ENCODE measurements at regions not wholly inside any gene's neighbourhood (a gene's known extent, or its start where the extent isn't known, plus 50 kb on each side); places are given as distances from the start of the nearest gene placed in this dataset.

DNA sequence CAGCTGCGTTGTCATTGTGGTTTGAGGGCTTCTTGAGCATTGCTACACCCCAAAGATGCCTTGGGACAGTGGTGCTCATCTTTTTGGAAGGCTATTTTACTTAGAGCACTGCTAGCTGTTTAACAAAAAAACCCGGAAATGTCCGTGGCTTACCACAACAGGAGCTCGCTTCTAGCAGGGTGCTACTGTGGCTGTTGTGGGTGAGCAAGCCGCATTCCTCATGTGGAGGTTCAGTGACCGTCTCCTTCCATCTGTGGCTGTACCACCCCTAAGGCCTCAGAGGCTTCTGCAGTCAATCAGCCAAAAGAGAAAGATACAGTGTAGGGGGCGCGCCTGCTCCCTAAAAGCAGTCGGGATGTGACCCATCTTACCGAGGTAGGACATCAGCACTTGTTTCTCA, 1004.2 kb downstream of the UQCRFS1 start:
- Mint-ChIP-seq H3K27ac (no peak overlapping the region), H3K4me1 (no peaks in the 10 kb centered on the region), H3K9me3 (peaks cover 11% of the 10 kb centered on the region), H3K36me3 (no peaks in the 10 kb centered on the region), H3K4me3 (no peak overlapping the region)
- ATAC-seq = no peak
- no peak for DNase-seq (ENCODE audit: low spot score in 2 of 2)

DNA sequence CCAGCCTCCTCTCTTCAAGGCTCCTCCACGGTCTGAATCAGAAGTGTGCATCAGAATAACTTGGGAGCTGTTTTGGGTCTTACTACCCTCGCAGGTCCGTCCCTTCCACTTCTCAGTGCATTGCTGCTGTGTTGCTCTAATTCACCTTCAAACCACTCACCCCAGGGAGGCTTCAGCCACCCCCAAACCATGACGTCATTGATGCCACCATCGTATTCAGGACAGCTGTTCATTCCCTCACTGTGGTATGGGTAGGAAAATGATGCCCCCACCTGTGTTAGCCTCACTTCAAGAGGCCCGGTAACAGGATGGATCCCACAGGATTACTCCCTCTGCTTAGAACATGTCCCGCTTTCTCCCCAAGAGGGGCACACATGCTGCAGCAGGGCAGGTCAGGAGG, 1005.7 kb downstream of the UQCRFS1 start:
- H3K27ac Mint-ChIP-seq = no peak overlapping the region
- H3K4me3 Mint-ChIP-seq = no peak overlapping the region
- ATAC-seq = no peak

DNA sequence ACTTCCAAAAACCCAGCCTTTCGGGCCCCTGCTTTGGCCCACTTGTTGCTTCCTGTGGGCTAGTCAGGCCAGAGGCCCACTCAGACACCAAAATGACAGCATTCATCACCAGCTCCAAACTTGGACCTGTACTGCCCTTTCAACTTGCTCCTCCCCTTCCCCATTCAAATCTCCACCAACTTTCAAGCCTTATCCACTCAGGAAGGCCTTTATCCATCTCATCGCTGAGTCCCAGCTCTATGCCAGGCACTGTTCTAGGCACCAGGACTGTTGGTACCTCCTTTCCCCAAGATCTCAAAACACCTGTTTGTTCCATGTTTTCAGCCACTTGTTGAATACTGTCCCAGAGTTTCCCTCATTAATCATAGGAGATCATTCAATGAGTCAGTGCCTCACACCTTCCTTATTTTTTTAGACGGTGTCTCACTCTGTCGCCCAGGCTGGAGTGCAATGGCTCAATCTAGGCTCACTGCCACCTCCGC, 1011.4 kb downstream of the UQCRFS1 start:
- DNase-seq (ENCODE audit: low spot score in 2 of 2) (no peak), ATAC-seq (no peak)
- Mint-ChIP-seq H3K9me3 (peaks cover 14% of the 10 kb centered on the region), H3K4me3 (no peak overlapping the region), H3K4me1 (no peaks in the 10 kb centered on the region), H3K27ac (no peak overlapping the region), H3K36me3 (no peaks in the 10 kb centered on the region)

More for the DNA sequence above, 1005.7 kb downstream of the UQCRFS1 start:
- H3K4me1 Mint-ChIP-seq = no peaks in the 10 kb centered on the region
- H3K36me3 Mint-ChIP-seq = no peaks in the 10 kb centered on the region
- H3K9me3 Mint-ChIP-seq = peaks cover 15% of the 10 kb centered on the region
- DNase-seq (ENCODE audit: low spot score in 2 of 2) = no peak

DNA sequence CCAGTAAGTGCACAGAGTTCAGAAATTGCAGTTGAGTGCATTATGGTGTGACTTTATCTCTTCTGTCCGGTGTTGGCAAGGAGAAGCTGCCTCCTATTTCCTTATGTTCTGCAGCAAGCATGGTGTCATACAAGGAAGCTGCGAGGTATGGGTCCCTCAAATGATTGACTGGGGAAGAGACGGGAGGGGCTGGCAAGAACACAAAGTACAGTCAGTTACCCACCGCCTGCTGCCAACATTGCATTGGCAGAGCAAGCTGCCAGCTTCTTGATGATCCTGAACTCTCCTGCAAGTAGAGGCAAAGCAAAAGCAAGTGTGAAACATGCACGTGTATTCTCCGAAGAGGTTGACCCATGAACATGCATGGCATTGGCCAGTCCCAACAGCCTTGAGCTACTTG, 1013.6 kb downstream of the UQCRFS1 start:
- Mint-ChIP-seq H3K4me1 (no peaks in the 10 kb centered on the region), H3K9me3 (peaks cover 15% of the 10 kb centered on the region), H3K4me3 (no peak overlapping the region), H3K36me3 (no peaks in the 10 kb centered on the region), H3K27ac (no peak overlapping the region)
- DNase-seq (ENCODE audit: low spot score in 2 of 2) (no peak), ATAC-seq (no peak)

DNA sequence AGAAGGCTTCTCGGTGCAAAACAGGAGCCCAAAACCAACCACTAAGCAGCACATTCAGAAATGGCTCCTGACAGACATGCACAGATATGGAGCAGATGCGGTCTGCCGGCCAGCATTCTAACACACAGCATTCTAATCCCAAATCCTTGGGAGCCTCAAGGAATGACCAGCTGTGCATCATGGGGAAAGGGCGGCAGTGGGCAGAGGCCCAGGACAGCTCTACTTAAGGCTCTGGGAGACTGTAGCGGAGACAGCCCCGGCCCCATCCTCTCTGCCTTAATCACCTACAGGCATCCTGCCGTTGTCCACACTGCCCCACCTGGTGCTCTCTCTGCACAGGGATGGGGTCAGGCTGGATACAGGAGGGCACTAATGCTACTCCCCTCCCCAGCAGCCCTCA, 1016.0 kb downstream of the UQCRFS1 start:
- Mint-ChIP-seq H3K4me3 (no peak overlapping the region), H3K27ac (no peak overlapping the region), H3K36me3 (no peaks in the 10 kb centered on the region), H3K9me3 (peaks cover 7% of the 10 kb centered on the region), H3K4me1 (no peaks in the 10 kb centered on the region)
- ATAC-seq (peak; percentile 21), DNase-seq (ENCODE audit: low spot score in 2 of 2) (no peak)

DNA sequence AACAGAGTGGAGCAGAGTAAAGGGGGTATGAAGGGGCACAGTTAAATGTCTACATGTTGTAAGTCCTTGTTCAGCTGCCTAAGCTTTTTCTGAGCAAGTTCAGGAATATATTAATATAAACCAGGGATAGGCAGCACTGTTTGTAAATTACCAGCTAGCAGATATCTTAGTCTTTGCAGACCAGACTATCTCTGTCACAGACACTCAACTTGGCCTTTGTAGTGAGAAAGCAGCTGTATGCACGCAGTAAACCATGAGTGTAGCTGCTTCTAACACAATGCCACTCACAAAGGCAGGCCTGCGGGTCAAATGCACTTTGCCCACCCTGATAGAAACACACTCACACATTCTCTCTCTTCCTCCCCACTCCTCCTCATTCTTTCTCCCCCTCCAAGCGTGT, 1016.9 kb downstream of the UQCRFS1 start:
- Mint-ChIP-seq H3K4me1 (no peaks in the 10 kb centered on the region), H3K27ac (no peak overlapping the region), H3K9me3 (peaks cover 2% of the 10 kb centered on the region), H3K4me3 (no peak overlapping the region), H3K36me3 (no peaks in the 10 kb centered on the region)
- DNase-seq (ENCODE audit: low spot score in 2 of 2) (no peak), ATAC-seq (no peak)

DNA sequence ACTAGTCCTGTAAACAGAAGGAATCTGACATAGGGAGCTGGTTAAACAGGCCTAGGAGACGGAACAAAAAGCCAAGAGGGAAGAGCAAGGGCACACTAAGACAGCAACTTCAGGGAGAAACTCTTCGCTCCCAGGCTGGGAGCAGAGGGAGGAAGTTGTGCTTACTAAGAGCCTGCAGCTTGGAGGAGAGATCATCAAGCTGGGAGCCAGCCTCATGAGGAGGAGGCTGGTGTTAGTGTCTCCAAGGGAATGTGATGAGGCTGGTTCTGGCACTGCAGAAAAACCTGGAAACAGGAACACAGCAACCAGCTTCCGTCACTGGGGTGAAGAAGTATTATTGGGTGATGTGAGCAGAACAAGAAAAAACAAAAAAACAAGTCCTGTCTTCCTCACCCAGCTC, 1027.3 kb downstream of the UQCRFS1 start:
- Mint-ChIP-seq H3K9me3 (peaks cover 5% of the 10 kb centered on the region), H3K36me3 (no peaks in the 10 kb centered on the region)
- ATAC-seq = no peak

DNA sequence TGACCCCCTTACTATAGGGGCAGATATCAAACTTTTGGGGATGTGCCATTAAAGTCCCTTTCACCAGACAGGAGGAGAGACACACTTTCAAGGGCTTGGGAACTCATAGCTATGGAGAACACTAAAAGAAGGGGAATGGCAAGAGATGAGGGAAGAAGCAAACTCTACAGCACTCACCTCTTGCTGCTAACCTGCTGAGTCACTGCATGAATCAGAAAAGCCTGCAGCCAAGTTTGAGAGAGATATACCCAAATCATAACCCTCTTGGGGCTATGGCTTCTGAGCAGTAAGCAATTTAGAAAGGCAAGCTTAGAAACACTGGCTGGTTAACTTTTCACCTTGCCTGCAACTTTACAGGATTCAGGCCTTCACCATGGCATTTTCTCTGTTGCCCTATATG, 1028.0 kb downstream of the UQCRFS1 start:
- Mint-ChIP-seq H3K4me1 (no peaks in the 10 kb centered on the region), H3K9me3 (peaks cover 5% of the 10 kb centered on the region), H3K27ac (no peak overlapping the region), H3K4me3 (no peak overlapping the region), H3K36me3 (no peaks in the 10 kb centered on the region)
- ATAC-seq = no peak
- no peak for DNase-seq (ENCODE audit: low spot score in 2 of 2)

More for the DNA sequence above, 1027.3 kb downstream of the UQCRFS1 start:
- Mint-ChIP-seq H3K4me1 (no peaks in the 10 kb centered on the region), H3K4me3 (no peak overlapping the region), H3K27ac (no peak overlapping the region)
- no peak for DNase-seq (ENCODE audit: low spot score in 2 of 2)

DNA sequence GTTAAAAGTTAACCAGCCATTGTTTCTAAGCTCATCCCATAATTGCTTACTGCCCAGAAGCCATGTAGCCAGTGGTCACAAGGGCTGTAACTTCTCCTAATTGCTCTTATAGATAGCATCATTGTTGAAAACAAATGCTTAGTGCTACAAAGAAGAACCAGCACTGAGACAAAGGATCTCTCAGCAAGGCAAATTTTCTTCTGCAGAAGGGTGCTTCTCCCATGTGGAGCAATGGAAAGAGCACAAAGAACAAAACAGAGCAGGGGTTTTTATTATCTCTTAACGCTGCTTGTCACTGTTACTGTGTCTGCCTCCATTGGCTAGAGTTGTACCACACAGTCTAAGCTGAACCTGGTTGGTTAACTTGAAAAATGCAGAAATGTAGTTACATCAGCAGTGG, 1036.8 kb downstream of the UQCRFS1 start:
- DNase-seq (ENCODE audit: low spot score in 2 of 2) (no peak), ATAC-seq (no peak)
- H3K9me3 Mint-ChIP-seq = peaks cover 21% of the 10 kb centered on the region
- H3K4me3 Mint-ChIP-seq = no peak overlapping the region
- H3K27ac Mint-ChIP-seq = no peak overlapping the region
- no peaks in the 10 kb centered on the region for H3K4me1 Mint-ChIP-seq
- H3K36me3 Mint-ChIP-seq = no peaks in the 10 kb centered on the region

DNA sequence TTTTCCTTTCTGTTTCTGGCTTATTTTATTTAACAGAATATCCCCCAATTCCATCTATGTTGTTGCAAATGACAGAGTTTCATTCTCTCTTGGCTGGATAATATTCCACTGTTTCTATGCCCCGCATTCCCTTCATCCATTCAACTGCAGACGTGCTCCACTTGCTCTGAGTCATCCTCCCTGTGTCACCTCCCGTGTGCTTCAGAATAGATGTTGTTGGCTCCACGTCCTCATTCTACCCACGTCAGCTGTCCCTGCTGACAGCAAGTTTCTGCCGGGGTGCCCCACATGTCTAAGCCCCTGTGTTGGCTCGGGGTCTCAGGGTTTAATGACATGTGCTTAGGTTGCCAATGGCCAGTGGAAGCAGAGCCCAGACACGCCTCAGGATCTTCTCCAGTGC, 1041.0 kb downstream of the UQCRFS1 start:
- Mint-ChIP-seq H3K27ac (no peak overlapping the region), H3K4me3 (no peak overlapping the region), H3K9me3 (peaks cover 15% of the 10 kb centered on the region), H3K36me3 (no peaks in the 10 kb centered on the region), H3K4me1 (no peaks in the 10 kb centered on the region)
- ATAC-seq (no peak), DNase-seq (ENCODE audit: low spot score in 2 of 2) (no peak)

DNA sequence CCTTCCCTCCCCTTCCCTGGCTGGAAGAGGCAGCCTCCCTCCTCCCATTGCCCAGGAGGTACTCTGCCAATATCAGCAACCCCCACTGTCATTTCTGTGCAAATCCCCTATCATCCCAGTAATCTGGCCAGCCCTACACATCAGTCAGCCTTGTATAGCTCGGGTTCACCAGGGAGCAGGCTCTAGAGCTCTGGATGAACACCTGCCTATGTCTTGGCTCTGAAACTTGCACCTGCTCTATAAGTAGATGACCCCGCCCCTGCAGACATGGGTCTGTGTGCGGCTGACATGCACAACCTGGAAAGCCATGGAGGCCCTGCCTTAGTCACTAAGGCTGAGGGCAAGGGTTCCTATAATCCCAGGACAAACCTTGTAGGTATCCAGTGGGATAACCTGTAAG, 1042.9 kb downstream of the UQCRFS1 start:
- Mint-ChIP-seq H3K27ac (no peak overlapping the region), H3K9me3 (peaks cover 4% of the 10 kb centered on the region), H3K4me3 (no peak overlapping the region), H3K36me3 (no peaks in the 10 kb centered on the region), H3K4me1 (no peaks in the 10 kb centered on the region)
- DNase-seq (ENCODE audit: low spot score in 2 of 2) (no peak), ATAC-seq (no peak)

DNA sequence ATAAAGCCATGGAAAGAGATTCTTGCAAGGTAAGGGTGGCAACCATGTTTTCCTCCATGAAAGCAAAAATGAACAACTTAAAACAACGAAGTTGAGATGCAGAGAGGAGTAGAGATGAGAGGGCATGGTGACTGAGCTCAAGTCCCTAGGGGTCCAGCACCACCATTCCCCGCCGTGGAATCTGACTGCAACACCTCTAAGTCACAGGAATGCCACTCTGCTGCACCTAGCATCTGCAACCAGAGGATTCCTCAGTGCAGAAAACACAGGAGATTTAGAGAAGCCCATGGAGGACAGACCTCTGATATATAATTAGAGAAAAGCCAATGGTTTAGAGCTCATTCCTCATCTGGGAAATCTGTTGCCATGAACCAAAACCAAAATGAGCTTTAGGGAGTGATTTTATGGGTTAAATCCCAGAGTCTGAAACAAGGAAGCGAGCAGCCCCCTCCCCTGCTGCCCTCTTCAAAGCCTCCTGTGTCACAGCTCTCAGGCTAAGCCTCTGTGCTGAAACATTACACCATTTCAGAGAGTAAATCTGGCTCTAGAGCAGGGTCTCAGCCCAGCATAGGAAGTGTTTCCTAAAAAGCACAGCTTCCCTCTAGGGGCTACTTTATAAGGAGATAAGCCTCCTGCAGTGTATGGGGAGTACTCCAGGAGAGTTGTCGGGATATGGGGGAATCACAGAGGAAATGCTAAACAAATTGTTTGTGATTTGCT, 1043.6 kb downstream of the UQCRFS1 start:
- H3K4me3 Mint-ChIP-seq = no peak overlapping the region
- H3K27ac Mint-ChIP-seq = no peak overlapping the region
- H3K4me1 Mint-ChIP-seq = no peaks in the 10 kb centered on the region
- DNase-seq (ENCODE audit: low spot score in 2 of 2) (no peak), ATAC-seq (no peak)
- no peaks in the 10 kb centered on the region for H3K36me3 Mint-ChIP-seq
- H3K9me3 Mint-ChIP-seq = peaks cover 4% of the 10 kb centered on the region

DNA sequence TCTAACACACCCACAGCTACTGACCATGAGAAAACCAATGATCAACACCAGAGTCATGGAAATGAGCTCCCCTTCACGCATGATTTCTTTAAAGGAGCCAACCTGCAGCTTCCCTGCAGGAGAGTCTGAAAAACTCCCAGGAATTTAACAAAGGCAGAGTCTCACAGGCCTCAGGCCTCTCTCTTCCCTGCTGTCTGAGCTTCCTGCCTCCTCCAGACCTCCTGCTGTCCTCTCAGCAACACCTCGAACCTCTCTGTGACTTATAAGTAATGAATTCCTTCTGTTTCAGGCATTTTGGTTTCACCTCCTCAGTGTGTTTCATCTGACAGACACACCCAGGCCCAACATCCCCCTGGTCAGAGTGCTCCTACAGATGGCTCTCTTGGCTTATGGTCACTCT, 1044.4 kb downstream of the UQCRFS1 start:
- Mint-ChIP-seq H3K4me3 (no peak overlapping the region), H3K4me1 (no peaks in the 10 kb centered on the region), H3K27ac (no peak overlapping the region), H3K9me3 (peaks cover 4% of the 10 kb centered on the region), H3K36me3 (no peaks in the 10 kb centered on the region)
- ATAC-seq (no peak), DNase-seq (ENCODE audit: low spot score in 2 of 2) (no peak)

DNA sequence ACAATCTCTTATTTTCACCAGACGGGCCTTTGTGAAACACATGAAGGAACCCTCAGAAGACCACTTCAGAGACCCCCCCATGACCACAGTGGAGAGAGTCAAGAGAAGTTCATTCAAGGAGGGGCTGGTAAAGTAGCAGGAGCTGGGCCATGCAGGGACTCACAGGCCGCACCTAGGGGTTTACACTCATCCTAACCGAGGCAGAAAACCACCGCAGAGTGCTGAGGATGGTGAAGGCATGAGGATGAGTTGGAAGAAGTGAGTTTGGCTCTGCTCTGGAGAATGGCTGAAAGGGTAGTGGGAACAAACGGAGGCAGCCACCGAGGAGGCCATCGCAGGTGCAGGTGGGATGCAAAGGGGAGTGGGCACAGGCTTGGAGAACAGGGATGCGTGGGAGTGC, 1046.9 kb downstream of the UQCRFS1 start:
- Mint-ChIP-seq H3K9me3 (no peaks in the 10 kb centered on the region), H3K27ac (no peak overlapping the region), H3K4me3 (no peak overlapping the region), H3K36me3 (no peaks in the 10 kb centered on the region), H3K4me1 (no peaks in the 10 kb centered on the region)
- no peak for DNase-seq (ENCODE audit: low spot score in 2 of 2)
- ATAC-seq = no peak

DNA sequence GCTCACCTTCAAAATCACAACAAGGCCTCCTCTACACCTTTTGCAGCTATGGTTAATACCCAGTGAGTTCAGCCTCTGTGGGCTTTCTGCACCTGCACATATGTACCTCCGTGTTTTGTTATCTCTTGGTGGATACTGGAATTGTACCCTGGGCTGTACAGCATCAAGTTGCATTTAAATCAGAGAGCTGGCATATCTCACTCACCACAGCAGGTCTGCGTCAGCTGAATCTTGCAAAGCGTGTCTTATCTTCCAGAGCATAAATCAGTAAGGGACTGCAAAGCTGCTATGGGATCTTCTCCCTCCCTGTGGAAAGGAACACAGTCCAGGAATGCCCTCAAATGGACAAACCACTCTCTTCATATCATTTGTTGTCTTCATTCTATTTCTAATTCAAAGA, 1048.7 kb downstream of the UQCRFS1 start:
- Mint-ChIP-seq H3K9me3 (peaks cover 6% of the 10 kb centered on the region), H3K4me3 (no peak overlapping the region), H3K36me3 (no peaks in the 10 kb centered on the region), H3K4me1 (no peaks in the 10 kb centered on the region), H3K27ac (no peak overlapping the region)
- DNase-seq (ENCODE audit: low spot score in 2 of 2) (no peak), ATAC-seq (no peak)

DNA sequence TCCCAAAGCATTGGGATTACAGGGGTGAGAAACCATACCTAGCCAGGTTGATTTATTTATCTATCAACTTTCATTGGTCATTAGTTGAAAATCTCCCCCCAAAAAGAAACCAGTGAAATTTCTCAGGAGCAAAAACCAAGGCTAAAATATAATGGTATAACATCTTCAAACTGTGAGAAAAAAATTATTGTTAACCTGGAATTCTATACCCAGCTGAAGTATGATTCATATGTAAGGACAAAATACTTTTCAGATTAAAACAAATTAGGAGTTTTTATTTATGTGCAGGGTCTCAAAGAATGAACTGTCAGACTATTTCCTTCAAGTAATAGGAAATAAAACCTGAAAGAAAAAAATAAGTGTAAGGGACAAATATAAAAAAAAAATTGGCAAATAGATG, 1053.9 kb downstream of the UQCRFS1 start:
- peaks cover 18% of the 10 kb centered on the region for H3K9me3 Mint-ChIP-seq

DNA sequence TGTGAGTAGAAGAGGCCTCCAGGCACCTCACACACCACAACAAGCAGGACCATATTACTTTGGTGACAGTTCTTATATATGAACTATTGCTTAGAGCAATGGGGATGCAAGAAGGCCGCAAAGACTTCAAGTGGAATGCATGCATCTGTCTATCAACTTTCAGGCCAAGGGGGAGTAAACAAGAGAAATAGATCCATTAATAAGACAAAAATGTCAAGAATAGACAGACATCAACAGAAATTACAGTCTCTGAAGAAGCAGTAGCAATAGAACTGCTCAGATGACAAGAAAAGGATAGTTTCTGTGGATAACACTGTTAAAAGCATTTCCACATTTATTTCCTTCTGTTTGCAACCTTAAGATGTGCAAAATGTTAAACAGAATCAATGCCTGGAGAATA, 1057.7 kb downstream of the UQCRFS1 start:
- no peak for ATAC-seq
- H3K4me3 Mint-ChIP-seq = no peak overlapping the region
- DNase-seq (ENCODE audit: low spot score in 2 of 2) = no peak
- no peaks in the 10 kb centered on the region for H3K4me1 Mint-ChIP-seq
- no peak overlapping the region for H3K27ac Mint-ChIP-seq
- H3K36me3 Mint-ChIP-seq = no peaks in the 10 kb centered on the region
- peaks cover 18% of the 10 kb centered on the region for H3K9me3 Mint-ChIP-seq

More for the DNA sequence above, 1053.9 kb downstream of the UQCRFS1 start:
- Mint-ChIP-seq H3K4me3 (no peak overlapping the region), H3K4me1 (no peaks in the 10 kb centered on the region), H3K36me3 (no peaks in the 10 kb centered on the region), H3K27ac (no peak overlapping the region)
- DNase-seq (ENCODE audit: low spot score in 2 of 2) (no peak), ATAC-seq (no peak)
